ENCODE measurements at regions not wholly inside any gene's neighbourhood (a gene's known extent, or its start where the extent isn't known, plus 50 kb on each side); places are given as distances from the start of the nearest gene placed in this dataset.

DNA sequence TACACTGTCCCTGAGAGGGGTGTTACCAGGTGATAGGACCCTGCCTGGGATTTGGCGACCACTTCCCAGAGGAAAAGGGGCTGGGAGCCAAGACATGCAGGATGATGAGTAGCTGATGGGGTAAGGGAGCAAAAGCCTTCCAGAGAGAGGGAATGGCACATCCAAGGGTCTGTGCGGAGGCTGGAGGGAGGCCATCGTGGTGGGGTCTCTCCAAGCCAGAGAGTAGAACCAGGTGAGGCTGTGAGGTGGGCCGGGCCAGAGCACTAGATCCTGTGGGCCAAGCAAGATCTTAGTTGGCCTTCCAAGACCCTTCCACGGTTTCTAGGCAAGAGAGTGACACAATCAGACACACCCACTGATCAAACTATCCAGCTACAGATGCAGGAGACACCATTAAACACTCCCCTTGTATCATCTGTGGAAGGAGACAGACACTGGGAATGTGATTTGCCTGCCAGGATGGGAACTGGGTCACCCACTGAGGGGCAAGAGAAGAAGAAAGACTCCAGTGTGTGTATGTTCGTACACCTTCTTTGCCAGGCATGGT is 128.9 kb downstream of the BANF2 start (continued):
- TF ChIP-seq, protein P1, sequence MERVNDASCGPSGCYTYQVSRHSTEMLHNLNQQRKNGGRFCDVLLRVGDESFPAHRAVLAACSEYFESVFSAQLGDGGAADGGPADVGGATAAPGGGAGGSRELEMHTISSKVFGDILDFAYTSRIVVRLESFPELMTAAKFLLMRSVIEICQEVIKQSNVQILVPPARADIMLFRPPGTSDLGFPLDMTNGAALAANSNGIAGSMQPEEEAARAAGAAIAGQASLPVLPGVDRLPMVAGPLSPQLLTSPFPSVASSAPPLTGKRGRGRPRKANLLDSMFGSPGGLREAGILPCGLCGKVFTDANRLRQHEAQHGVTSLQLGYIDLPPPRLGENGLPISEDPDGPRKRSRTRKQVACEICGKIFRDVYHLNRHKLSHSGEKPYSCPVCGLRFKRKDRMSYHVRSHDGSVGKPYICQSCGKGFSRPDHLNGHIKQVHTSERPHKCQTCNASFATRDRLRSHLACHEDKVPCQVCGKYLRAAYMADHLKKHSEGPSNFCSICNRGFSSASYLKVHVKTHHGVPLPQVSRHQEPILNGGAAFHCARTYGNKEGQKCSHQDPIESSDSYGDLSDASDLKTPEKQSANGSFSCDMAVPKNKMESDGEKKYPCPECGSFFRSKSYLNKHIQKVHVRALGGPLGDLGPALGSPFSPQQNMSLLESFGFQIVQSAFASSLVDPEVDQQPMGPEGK (tag by site-specific recombination; IDR thresholded peaks at IDR 0.05) = no peak
- TF ChIP-seq SP7 (tag by site-specific recombination; IDR thresholded peaks at IDR 0.05) (no peak), ZNF585B (tag by site-specific recombination; IDR thresholded peaks at IDR 0.05) (no peak), ZNF837 (tag by site-specific recombination; IDR thresholded peaks at IDR 0.05) (no peak), ZNF423 (tag by site-specific recombination; IDR thresholded peaks at IDR 0.05) (no peak)

- ChIA-PET CTCF (no interaction called here), POLR2A (no interaction called here)
- H3K9me3 ChIP-seq (ENCODE audit: control insufficient read depth, insufficient read depth, low read depth, low read length) = no peaks in the 10 kb centered on the region
- H3K36me3 ChIP-seq (ENCODE audit: control insufficient read depth in 2 of 2, insufficient read depth in 1 of 2, low read length in 2 of 2) = no peaks in the 10 kb centered on the region
- H3K4me3 ChIP-seq (ENCODE audit: low read depth, low read length) = no peak overlapping the region
- TF ChIP-seq ZFP37 (tag by site-specific recombination; IDR thresholded peaks at IDR 0.05) = no peak
- TF ChIP-seq ZNF423 (tag by site-specific recombination; IDR thresholded peaks at IDR 0.05) = no peak
- no peak for TF ChIP-seq ZNF133 (tag by site-specific recombination; IDR thresholded peaks at IDR 0.05)
- TF ChIP-seq RBAK (tag by site-specific recombination; IDR thresholded peaks at IDR 0.05) = no peak
- TF ChIP-seq ZNF654 (tag by site-specific recombination; IDR thresholded peaks at IDR 0.05; ENCODE audit: low read depth) = no peak
- no peak for TF ChIP-seq KLF7 (tag by site-specific recombination; IDR thresholded peaks at IDR 0.05; ENCODE audit: borderline replicate concordance)
- no peak for TF ChIP-seq ZNF138 (tag by site-specific recombination; IDR thresholded peaks at IDR 0.05; ENCODE audit: borderline replicate concordance)
- H3K4me1 ChIP-seq (ENCODE audit: control insufficient read depth, insufficient read depth, low read length) = no peaks in the 10 kb centered on the region
- no peak overlapping the region for H3K27ac ChIP-seq (ENCODE audit: extremely low read depth, low read depth, low read length)
Observed at GRCh38 chr20:17827759-17828559, 128.2 kb downstream of the BANF2 start.

GRCh38 chr20:17827079-17827478 is 127.3 kb downstream of the BANF2 start:
- ChIA-PET POLR2A (no interaction called here), CTCF (interaction anchor here (0.9 kb wide), 1 partner anchor 19 kb away, joined by 3 read pairs; no protein-coding TSS in a partner anchor)

More at GRCh38 chr20:17827079-17827478, 127.3 kb downstream of the BANF2 start:
- Histone ChIP-seq H3K4me1 (ENCODE audit: control insufficient read depth, insufficient read depth, low read length) (no peaks in the 10 kb centered on the region), H3K27ac (ENCODE audit: extremely low read depth, low read depth, low read length) (no peak overlapping the region), H3K4me3 (ENCODE audit: low read depth, low read length) (no peak overlapping the region), H3K36me3 (ENCODE audit: control insufficient read depth in 2 of 2, insufficient read depth in 1 of 2, low read length in 2 of 2) (no peaks in the 10 kb centered on the region), H3K9me3 (ENCODE audit: control insufficient read depth, insufficient read depth, low read depth, low read length) (no peaks in the 10 kb centered on the region)
- TF ChIP-seq ZNF830 (tag by site-specific recombination; IDR thresholded peaks at IDR 0.05; ENCODE audit: low read depth) (no peak), ZFP41 (tag by site-specific recombination; IDR thresholded peaks at IDR 0.05; ENCODE audit: borderline replicate concordance) (no peak)
- TF ChIP-seq, protein P2, sequence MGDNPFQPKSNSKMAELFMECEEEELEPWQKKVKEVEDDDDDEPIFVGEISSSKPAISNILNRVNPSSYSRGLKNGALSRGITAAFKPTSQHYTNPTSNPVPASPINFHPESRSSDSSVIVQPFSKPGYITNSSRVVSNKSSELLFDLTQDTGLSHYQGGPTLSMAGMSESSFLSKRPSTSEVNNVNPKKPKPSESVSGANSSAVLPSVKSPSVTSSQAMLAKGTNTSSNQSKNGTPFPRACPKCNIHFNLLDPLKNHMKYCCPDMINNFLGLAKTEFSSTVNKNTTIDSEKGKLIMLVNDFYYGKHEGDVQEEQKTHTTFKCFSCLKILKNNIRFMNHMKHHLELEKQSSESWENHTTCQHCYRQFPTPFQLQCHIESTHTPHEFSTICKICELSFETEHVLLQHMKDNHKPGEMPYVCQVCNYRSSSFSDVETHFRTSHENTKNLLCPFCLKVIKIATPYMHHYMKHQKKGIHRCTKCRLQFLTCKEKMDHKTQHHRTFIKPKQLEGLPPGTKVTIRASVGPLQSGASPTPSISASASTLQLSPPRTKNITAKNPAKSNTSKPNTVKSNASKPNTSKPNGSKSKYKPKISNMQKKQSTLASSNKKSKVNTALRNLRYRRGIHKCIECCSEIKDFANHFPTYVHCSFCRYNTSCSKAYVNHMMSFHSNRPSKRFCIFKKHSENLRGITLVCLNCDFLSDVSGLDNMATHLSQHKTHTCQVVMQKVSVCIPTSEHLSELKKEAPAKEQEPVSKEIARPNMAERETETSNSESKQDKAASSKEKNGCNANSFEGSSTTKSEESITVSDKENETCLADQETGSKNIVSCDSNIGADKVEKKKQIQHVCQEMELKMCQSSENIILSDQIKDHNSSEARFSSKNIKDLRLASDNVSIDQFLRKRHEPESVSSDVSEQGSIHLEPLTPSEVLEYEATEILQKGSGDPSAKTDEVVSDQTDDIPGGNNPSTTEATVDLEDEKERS (tag by site-specific recombination; IDR thresholded peaks at IDR 0.05) = no peak

All from HEK293 (cell line).